GM23338 (cell line): ENCODE measurements at regions not wholly inside any gene's neighbourhood (a gene's known extent, or its start where the extent isn't known, plus 50 kb on each side); places are given as distances from the start of the nearest gene placed in this dataset.

ENCODE experiments used
- ATAC-seq: fragments of 200-7000 bp; cut with Tn5 transposase; 3 replicates; pipeline ENCODE4 v1.9.1; 2020
- DNase-seq: peaks from one replicate; pipeline ENCODE4 v3.0.0-alpha.2; 2015; ENCODE audit warnings: low spot score
- H2AFZ ChIP-seq: fragments of 200-600 bp; sonication (generic); 2 replicates; pipeline ENCODE4 v1.8.0; 2016; ENCODE audit warnings: antibody characterized with exemption, mild to moderate bottlenecking, moderate library complexity
- H3F3A ChIP-seq: fragments of 200-600 bp; sonication (generic); replicated peaks from 2 replicates; pipeline ENCODE4 v1.8.0; 2017; ENCODE audit warnings: antibody characterized with exemption, mixed run types, low read depth
- H3K27ac ChIP-seq: fragments of 200-600 bp; sonication (generic); 2 replicates; pipeline ENCODE4 v1.6.1; 2016; ENCODE audit warnings: low read depth
- H3K27me3 ChIP-seq: fragments of 200-600 bp; sonication (generic); 2 replicates; pipeline ENCODE4 v1.8.0; 2016; ENCODE audit warnings: mild to moderate bottlenecking, mixed run types, moderate library complexity; ENCODE audit not compliant: insufficient read depth
- H3K36me3 ChIP-seq: fragments of 200-600 bp; sonication (generic); 2 replicates; pipeline ENCODE4 v1.8.0; 2016; ENCODE audit warnings: mild to moderate bottlenecking; ENCODE audit not compliant: insufficient read depth
- H3K4me1 ChIP-seq: fragments of 200-600 bp; sonication (generic); 2 replicates; pipeline ENCODE4 v1.8.0; 2016; ENCODE audit warnings: mild to moderate bottlenecking, moderate library complexity; ENCODE audit not compliant: insufficient read depth
- H3K4me2 ChIP-seq: fragments of 200-600 bp; sonication (generic); 2 replicates; pipeline ENCODE4 v1.7.1; 2017; ENCODE audit warnings: mixed run types
- H3K4me3 ChIP-seq: fragments of 200-600 bp; sonication (generic); 2 replicates; pipeline ENCODE4 v1.6.1; 2016; ENCODE audit warnings: mixed run types
- H3K79me2 ChIP-seq: fragments of 200-600 bp; sonication (generic); replicated peaks from 2 replicates; pipeline ENCODE4 v1.8.0; 2017; ENCODE audit warnings: mild to moderate bottlenecking; ENCODE audit not compliant: insufficient read depth
- H3K9me2 ChIP-seq: fragments of 200-600 bp; sonication (generic); 2 replicates; pipeline ENCODE4 v1.8.0; 2017; ENCODE audit not compliant: insufficient read depth
- H4K20me1 ChIP-seq: fragments of 200-600 bp; sonication (generic); replicated peaks from 2 replicates; pipeline ENCODE4 v1.8.0; 2017; ENCODE audit warnings: mild to moderate bottlenecking; ENCODE audit not compliant: insufficient read depth
- H3K27ac Mint-ChIP-seq: 2 replicates; pipeline ENCODE4 v1.8.0; 2020; ENCODE audit warnings: inconsistent platforms, mild to moderate bottlenecking, moderate library complexity, mixed read lengths
- H3K27me3 Mint-ChIP-seq: 3 replicates; pipeline ENCODE4 v1.8.0; 2022; ENCODE audit warnings: low read depth, mild to moderate bottlenecking, moderate library complexity, mixed read lengths, inconsistent platforms; ENCODE audit not compliant: insufficient read depth, poor library complexity
- H3K36me3 Mint-ChIP-seq: 3 replicates; pipeline ENCODE4 v1.8.0; 2021; ENCODE audit warnings: low read depth, mild to moderate bottlenecking, inconsistent platforms, moderate library complexity, mixed read lengths
- H3K4me1 Mint-ChIP-seq: 3 replicates; pipeline ENCODE4 v1.8.0; 2020; ENCODE audit warnings: mild to moderate bottlenecking, inconsistent platforms, mixed read lengths
- H3K4me3 Mint-ChIP-seq: 3 replicates; pipeline ENCODE4 v1.8.0; 2021; ENCODE audit warnings: moderate library complexity, mild to moderate bottlenecking, inconsistent platforms, mixed read lengths
- H3K9me3 Mint-ChIP-seq: 3 replicates; pipeline ENCODE4 v1.8.0; 2020; ENCODE audit warnings: moderate library complexity, mild to moderate bottlenecking, inconsistent platforms, mixed read lengths
- CREB1 ChIP-seq: fragments of 250-450 bp; sonication (Bioruptor Pico); IDR thresholded peaks from 2 replicates; pipeline ENCODE4 v1.5.0; 2020; ENCODE audit warnings: low read depth, mild to moderate bottlenecking, moderate library complexity
- CTCF ChIP-seq, 2 experiments: fragments of 200-600 bp in 1 of 2; sonication (generic) in 1 of 2; conservative IDR thresholded peaks; 2 replicates each; pipeline versions ENCODE4 v1.5.1 to v1.6.1; 2016 to 2017; ENCODE audit warnings: antibody characterized with exemption in 2 of 2, low read depth in 2 of 2, mild to moderate bottlenecking in 2 of 2, moderate library complexity in 1 of 2
- ETS1 ChIP-seq: IDR thresholded peaks from 2 replicates; pipeline ENCODE4 v1.6.1; 2016; ENCODE audit warnings: antibody characterized with exemption
- EZH2 ChIP-seq: fragments of 200-600 bp; sonication (generic); IDR thresholded peaks from one replicate; pipeline ENCODE4 v1.8.0; 2017; ENCODE audit warnings: antibody characterized with exemption, mild to moderate bottlenecking, low read depth; ENCODE audit not compliant: unreplicated experiment
- EZH2phosphoT487 ChIP-seq: fragments of 200-600 bp; sonication (generic); IDR thresholded peaks from one replicate; pipeline ENCODE4 v1.8.1; 2018; ENCODE audit warnings: antibody characterized with exemption; ENCODE audit not compliant: unreplicated experiment
- JUNB ChIP-seq: IDR thresholded peaks from one replicate; pipeline ENCODE4 v1.6.1; 2016; ENCODE audit warnings: antibody characterized with exemption; ENCODE audit not compliant: unreplicated experiment
- NANOG ChIP-seq: IDR thresholded peaks from 2 replicates; pipeline ENCODE4 v1.6.1; 2016; ENCODE audit warnings: antibody characterized with exemption, borderline replicate concordance
- POLR2AphosphoS5 ChIP-seq: IDR thresholded peaks from 2 replicates; pipeline ENCODE4 v1.6.1; 2016; ENCODE audit warnings: antibody characterized with exemption, low read depth
- REST ChIP-seq: IDR thresholded peaks from one replicate; pipeline ENCODE4 v1.6.1; 2018; ENCODE audit warnings: antibody characterized with exemption; ENCODE audit not compliant: unreplicated experiment
- STAT1 ChIP-seq: IDR thresholded peaks from one replicate; pipeline ENCODE4 v1.6.1; 2016; ENCODE audit warnings: antibody characterized with exemption; ENCODE audit not compliant: unreplicated experiment
- ZNF114 ChIP-seq: fragments of 250-450 bp; sonication (Bioruptor Pico); IDR thresholded peaks from 2 replicates; pipeline ENCODE4 v1.5.0; 2020; ENCODE audit warnings: mild to moderate bottlenecking, moderate library complexity

GRCh38 chr1:221558396-221558795, 183.5 kb downstream of the DUSP10 start (continued):
- TF ChIP-seq REST (no peak), STAT1 (no peak), CTCF (conservative IDR thresholded peaks at IDR 0.05; ENCODE audit: low read depth in 2 of 2) (no peak), ETS1 (no peak)

GRCh38 chr1:221559911-221560310, 182.0 kb downstream of the DUSP10 start:
- ATAC-seq, result no peak
- H3K27ac Mint-ChIP-seq, result no peak overlapping the region
- TF ChIP-seq ZNF114, result no peak
- no peak for TF ChIP-seq JUNB
- TF ChIP-seq EZH2, result no peak
- no peak for TF ChIP-seq POLR2AphosphoS5
- no peak for TF ChIP-seq REST
- TF ChIP-seq NANOG, result no peak
- no peak for TF ChIP-seq STAT1
- TF ChIP-seq ETS1, result no peak
- no peak for TF ChIP-seq EZH2phosphoT487
- TF ChIP-seq CREB1 (CRISPR knock-in tag), result no peak

More at GRCh38 chr1:221559911-221560310, 182.0 kb downstream of the DUSP10 start:
- no peaks in the 10 kb centered on the region for H3K27me3 Mint-ChIP-seq
- no peaks in the 10 kb centered on the region for H3K36me3 Mint-ChIP-seq
- H3K4me1 Mint-ChIP-seq, result no peaks in the 10 kb centered on the region
- H3K4me3 Mint-ChIP-seq, result no peak overlapping the region
- no peaks in the 10 kb centered on the region for H3K4me1 ChIP-seq
- no peaks in the 10 kb centered on the region for H3K9me2 ChIP-seq
- H3K79me2 ChIP-seq, result no peaks in the 10 kb centered on the region
- no peaks in the 10 kb centered on the region for H3K27me3 ChIP-seq
- DNase-seq, result no peak
- H4K20me1 ChIP-seq, result no peaks in the 10 kb centered on the region
- no peak overlapping the region for H3K4me2 ChIP-seq
- H2AFZ ChIP-seq, result no peak overlapping the region
- H3K9me3 Mint-ChIP-seq, result no peaks in the 10 kb centered on the region
- no peaks in the 10 kb centered on the region for H3F3A ChIP-seq
- no peak overlapping the region for H3K4me3 ChIP-seq
- H3K27ac ChIP-seq, result no peak overlapping the region
- H3K36me3 ChIP-seq, result no peaks in the 10 kb centered on the region
